HG03045 (cell line): ENCODE measurements at regions not wholly inside any gene's neighbourhood (a gene's known extent, or its start where the extent isn't known, plus 50 kb on each side); places are given as distances from the start of the nearest gene placed in this dataset.

ENCODE experiments used
- ATAC-seq: cut with Tn5 transposase; IDR thresholded peaks from one replicate; pipeline ENCODE4 v1.9.1; 2021; ENCODE audit warnings: mild to moderate bottlenecking, moderate library complexity; ENCODE audit not compliant: unreplicated experiment

DNA sequence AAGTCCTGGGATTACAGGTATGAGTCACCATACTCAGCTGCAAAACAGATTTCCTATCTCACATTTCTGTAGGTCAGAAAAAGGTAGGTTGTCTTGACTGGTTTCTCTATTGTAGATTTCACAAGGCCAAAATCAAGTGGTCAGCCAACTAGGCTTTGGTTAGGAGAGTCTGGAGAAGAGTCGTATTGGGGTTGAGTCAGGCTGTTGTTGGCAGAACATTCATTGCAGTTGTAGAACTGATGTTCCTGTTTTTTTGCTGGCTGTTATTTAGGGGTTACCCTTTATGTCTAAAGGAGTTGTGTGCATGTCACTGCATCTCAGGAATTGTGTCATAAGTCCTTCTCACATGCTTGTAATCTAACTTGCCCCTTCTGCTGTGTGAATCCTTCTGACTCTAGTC is 814.2 kb upstream of the GRAMD2B start:
- ATAC-seq = no peak

DNA sequence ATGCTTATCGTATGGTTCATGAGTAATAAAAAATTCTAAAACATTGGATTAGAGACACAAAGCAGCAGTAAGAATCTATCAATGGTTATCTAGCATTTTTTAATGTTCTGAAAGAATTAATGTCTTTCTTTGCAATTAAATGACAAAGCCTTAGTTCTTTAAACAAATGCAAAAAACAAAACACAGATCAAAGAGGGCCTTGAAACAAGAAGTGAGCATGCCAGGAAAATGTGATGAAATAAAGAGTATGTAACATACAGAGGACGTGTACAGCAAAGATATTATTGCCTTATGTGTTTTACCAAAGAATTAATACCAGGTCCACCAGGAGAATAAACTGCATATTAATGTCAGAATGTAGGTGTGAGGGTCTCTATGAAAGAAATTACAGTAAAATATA is 812.3 kb upstream of the GRAMD2B start:
- no peak for ATAC-seq

DNA sequence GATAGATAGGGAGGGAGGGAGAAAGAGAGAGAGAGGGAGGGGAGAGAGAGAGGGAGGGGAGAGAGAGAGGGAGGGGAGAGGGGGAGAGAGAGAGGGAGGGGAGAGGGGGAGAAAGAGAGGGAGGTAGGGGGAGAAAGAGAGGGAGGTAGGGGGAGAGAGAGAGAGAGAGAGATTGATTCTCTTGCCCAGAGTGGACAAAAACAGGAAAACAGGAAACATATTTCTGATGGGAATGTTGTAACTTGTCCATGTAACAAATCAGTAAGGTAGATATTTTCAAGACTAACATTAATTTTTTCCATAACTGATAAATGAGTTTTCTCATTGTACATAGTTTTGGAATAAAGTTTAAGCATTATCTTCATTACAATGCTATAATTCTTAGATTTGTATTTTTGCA is 811.7 kb upstream of the GRAMD2B start:
- no peak for ATAC-seq

DNA sequence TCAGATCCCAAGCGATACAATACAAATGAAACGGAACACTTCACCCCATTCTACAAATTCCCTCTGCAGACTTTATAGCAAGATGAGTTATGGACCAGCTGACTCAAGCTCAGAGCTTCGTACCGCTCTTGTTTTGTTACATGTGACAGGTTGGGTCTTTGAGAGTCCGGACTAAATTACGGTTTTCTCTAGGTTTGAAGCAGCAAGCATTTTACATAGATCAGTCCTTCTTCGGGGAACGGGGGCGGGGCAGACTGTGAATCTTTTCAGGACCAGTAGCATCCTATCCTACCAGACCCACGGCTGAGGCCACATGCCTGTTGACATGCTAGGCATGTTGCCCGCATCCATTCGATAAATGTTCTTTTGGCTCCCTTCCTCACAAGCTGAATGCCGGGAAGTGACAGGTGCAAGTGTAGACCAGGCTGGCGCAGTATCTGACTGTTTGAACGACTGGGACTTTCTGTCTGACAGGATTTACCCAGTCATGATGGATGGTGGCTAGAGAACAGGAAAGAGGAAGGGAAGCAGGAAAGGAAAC is 811.0 kb upstream of the GRAMD2B start:
- no peak for ATAC-seq

GRCh38 chr5:125612776-125613175 is 810.4 kb upstream of the GRAMD2B start:
- ATAC-seq = no peak

DNA sequence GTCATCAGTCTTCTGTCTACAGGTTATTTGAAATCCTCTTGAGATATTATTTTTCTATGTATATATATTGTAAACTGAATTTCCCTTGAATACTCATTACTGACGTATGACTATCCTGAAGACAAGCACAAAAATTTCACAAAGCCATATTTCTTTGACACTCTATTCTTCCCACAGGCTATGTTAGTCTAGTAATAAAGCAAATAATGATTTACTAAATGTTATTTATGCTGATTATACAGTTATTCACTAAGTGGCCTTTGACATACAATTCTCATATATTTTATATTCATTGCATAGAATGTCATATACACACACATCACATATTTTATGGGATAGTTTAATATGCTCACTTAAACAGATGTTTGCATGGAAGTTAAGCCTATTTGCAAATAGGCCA is 793.0 kb upstream of the GRAMD2B start:
- ATAC-seq = no peak

DNA sequence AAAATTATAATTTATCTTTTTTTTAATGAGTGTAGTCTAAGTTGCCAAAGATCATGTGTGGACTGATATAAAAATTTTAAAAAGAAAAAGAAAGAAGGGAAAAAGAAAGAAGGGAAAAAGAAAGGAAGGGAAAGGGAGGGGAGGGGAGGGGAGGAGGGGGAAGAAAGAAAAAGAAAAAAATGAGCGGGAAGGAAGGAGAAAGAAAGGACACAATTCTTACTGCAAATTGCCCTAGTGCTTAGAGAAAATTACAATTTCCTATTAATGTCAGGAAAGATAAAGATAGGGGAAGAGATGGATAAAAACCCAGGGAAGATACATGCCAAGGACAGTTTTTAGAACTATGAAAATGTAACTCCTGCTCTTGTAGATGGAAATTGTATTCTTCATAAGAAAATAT is 789.7 kb upstream of the GRAMD2B start:
- no peak for ATAC-seq

GRCh38 chr5:125634216-125634835 is 788.9 kb upstream of the GRAMD2B start:
- ATAC-seq = no peak

DNA sequence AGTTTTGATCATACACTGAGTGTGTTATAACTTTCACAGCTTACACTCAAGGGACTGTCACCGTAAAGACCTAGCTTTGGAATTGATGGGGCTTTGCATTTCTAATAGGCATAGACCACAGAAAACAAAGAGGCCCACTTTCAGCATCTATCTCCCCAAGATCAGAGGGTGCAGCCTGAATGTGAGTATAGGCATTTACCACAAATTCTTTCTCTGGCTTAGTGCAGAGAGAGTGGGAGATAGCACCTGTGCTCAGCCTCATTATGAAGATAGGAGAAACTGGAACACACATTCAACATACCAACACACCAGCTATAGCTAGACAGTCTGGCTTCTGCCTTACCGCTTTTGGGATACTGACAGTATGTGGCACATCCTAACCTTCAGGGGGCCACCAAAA is 783.4 kb upstream of the GRAMD2B start:
- ATAC-seq = no peak

GRCh38 chr5:125652761-125653160 is 770.4 kb upstream of the GRAMD2B start:
- no peak for ATAC-seq

GRCh38 chr5:125654392-125654791 is 768.8 kb upstream of the GRAMD2B start:
- no peak for ATAC-seq

DNA sequence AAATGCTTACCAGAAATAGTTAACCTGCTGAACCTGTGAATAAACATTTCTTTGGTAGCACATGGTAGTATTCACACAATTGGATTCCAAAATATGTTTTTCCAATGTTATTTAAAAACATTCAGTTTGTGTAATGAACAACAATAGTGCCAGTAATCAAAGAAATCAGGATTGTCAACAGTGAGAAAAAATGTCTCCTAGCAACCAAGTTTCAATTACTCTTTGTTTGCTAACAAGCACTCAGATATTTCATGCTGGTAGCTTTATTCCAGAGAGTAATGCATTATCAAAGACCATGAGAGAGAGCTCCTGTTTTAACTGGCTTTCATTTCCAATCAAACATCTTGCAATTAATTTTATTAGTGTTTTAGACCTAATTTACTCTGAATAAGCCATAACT is 768.1 kb upstream of the GRAMD2B start:
- no peak for ATAC-seq

DNA sequence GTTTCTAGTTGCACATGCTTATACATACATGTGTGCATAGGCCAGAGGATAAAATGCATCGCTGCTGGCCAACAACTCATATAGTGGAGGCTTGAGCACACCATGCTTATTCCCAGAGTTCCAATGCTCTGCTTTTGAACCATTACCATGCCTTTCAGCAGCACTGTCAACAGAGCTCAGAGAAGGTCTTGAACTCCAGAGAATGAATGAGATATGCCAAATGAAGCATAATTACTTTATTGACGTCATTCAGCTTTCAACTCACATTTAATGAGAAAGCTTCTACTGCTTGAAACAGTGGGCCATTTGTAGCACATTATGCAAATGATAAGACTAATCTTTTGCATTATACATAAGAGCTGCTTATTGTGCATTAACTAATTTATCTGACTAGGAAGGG is 765.3 kb upstream of the GRAMD2B start:
- no peak for ATAC-seq

- no peak for ATAC-seq
Measured at GRCh38 chr5:125659316-125660023, 763.7 kb upstream of the GRAMD2B start.

DNA sequence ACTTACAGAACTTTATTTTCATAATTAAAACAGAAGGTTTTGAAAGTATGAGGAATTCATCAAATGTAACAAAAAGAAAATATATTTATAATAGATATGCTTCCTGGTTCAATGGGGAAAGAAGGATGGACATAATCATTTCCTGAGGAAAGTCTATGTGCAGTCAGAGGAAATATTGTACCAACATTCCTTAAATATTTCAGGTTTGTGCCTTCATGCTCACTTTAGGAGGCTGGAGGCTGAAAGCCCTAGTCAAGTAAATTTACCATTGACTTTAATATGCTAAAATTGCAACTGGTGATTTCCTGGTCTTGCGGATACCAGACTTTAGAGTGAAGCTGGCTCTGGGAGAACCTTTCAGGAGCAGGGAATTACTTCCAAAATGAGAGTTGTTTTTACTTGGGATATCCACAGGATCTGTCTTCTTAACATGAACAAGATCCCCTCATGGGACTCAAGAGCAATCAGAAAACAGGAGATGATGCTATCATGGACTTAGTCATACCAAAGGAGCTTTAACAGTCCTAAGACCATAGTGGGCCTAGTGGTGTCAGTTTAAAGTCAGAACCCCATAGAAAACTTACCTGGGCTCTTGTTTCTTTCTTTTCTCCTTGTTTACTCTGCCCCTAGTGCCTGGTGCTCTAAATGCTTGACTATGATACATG is 762.8 kb upstream of the GRAMD2B start:
- no peak for ATAC-seq

DNA sequence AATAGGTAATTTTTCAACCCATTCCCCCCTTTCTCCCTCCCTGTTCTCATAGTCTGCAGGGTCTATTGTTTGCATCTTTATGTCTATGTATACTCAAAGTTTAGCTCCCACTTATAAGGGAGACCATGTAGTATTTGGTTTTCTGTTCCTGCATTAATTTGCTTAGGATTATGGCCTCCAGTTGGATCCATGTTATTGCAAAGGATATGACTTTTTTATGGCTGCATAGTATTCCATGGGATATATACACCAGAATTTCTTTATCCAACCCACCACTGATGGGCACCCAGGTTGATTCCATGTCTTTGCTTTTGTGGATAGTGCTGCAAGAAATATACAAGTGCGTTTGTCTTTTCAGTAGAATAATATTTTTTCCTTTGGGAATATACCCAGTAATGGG is 761.6 kb upstream of the GRAMD2B start:
- ATAC-seq = no peak

- no peak for ATAC-seq
Measured at GRCh38 chr5:125668884-125669283, 754.3 kb upstream of the GRAMD2B start.

GRCh38 chr5:125673359-125673950 is 749.8 kb upstream of the GRAMD2B start:
- no peak for ATAC-seq

GRCh38 chr5:125679522-125679921 is 743.7 kb upstream of the GRAMD2B start:
- no peak for ATAC-seq

DNA sequence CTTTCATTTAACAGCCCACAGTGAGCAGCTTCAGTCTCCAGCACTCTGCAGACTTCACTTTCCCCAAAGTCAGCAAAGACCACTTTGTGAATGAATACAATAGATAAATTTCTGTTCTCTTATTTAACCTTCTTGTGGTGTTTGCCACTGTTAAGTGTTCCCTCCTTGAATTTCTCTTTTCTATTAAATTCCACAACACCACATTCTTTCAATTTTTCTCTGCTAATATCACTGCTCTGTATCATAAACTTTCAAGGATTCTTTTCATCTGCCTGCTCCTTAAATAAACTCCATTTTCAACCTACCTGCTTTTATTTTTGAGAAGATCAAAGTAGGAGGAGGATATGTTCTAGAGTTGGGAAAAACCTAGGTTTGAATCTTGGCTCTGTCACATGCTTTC is 739.5 kb upstream of the GRAMD2B start:
- ATAC-seq = no peak

GRCh38 chr5:125685771-125686170 is 737.4 kb upstream of the GRAMD2B start:
- ATAC-seq = no peak
